ENCODE measurements at regions not wholly inside any gene's neighbourhood (a gene's known extent, or its start where the extent isn't known, plus 50 kb on each side); places are given as distances from the start of the nearest gene placed in this dataset.

GRCh38 chr3:81846988-81847387 is 85.5 kb upstream of the GBE1 start:
- TF ChIP-seq CTCF (IDR thresholded peaks at IDR 0.05; ENCODE audit: insufficient read depth, low read length, poor library complexity, severe bottlenecking), result no peak
- no peak for TF ChIP-seq EZH2phosphoT487 (conservative IDR thresholded peaks at IDR 0.05; ENCODE audit: low read length)

Measured in SU-DHL-6 (cell line).